ENCODE measurements at regions not wholly inside any gene's neighbourhood (a gene's known extent, or its start where the extent isn't known, plus 50 kb on each side); places are given as distances from the start of the nearest gene placed in this dataset.

DNA sequence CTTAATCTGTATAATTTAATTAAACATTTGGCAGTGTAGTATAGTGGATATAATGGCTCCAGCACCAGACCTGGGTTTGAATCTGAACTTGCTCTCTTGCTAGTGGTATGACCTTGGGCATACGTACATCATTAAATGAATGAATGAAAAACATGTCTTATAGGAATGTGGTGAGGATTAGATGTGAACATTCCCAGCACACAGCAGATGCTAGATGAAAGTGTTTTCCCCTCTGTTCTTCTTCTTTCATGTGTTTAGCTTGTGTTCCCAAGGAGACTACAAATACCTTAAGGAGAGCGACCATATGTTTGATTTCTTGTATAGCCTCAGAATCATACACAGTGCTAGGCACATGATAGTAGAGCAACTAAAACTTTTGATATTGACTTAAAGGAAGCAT lies 56.5 kb downstream of the CT47B1 start:
- Mint-ChIP-seq H3K9me3 (no peaks in the 10 kb centered on the region), H3K36me3 (ENCODE audit: low read depth) (no peaks in the 10 kb centered on the region), H3K27ac (no peak overlapping the region), H3K4me3 (no peak overlapping the region), H3K4me1 (ENCODE audit: low read depth) (no peaks in the 10 kb centered on the region), H3K27me3 (ENCODE audit: low read depth) (no peaks in the 10 kb centered on the region)
- DNase-seq (ENCODE audit: low spot score), result no peak

DNA sequence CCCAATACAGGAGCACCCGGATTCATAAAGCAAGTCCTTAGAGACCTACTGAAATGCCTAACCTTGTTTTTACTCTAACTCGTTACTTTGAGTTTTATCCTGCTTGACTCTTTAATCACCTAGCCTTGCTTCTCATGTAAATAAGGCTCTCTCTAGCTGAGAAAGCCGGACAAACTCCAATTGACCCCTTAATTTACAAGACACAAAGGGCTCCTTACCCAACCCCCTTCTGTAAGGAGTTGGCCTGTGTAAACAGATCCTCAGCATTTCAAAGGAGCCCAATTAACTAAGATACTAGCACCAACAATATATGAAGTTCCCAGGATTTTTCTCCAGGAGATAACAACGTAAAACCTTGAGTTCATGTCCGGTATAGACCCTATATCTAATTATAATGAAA lies 61.7 kb downstream of the CT47B1 start:
- Mint-ChIP-seq H3K36me3 (ENCODE audit: low read depth) (no peaks in the 10 kb centered on the region), H3K9me3 (peaks cover 5% of the 10 kb centered on the region), H3K27ac (no peak overlapping the region), H3K27me3 (ENCODE audit: low read depth) (no peaks in the 10 kb centered on the region), H3K4me3 (no peak overlapping the region), H3K4me1 (ENCODE audit: low read depth) (no peaks in the 10 kb centered on the region)
- DNase-seq (ENCODE audit: low spot score), result no peak

DNA sequence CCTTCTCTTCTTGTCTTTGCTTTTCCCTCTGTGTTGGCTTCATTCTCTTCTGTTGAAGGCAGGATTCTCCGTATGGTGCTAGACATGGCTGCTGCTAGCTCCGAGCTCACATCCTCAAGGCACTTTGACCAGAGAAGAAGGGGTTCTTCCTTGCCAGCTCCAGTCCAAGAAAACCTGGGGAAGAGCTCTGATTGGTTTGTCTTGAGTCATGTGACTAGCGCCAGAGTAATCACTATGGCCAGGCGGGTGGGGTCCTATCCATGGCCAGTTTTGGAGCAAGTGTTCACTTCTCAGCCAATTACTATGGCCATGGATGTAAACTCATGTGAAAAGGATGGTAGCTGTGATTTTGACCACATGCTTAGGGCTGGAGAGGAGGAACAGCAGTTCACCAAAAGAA lies 74.2 kb downstream of the CT47B1 start:
- Mint-ChIP-seq H3K9me3 (peaks cover 4% of the 10 kb centered on the region), H3K4me1 (ENCODE audit: low read depth) (peaks cover 38% of the 10 kb centered on the region), H3K27me3 (ENCODE audit: low read depth) (no peaks in the 10 kb centered on the region), H3K27ac (no peak overlapping the region), H3K4me3 (no peak overlapping the region), H3K36me3 (ENCODE audit: low read depth) (peaks cover 1% of the 10 kb centered on the region)
- DNase-seq (ENCODE audit: low spot score), result no peak

DNA sequence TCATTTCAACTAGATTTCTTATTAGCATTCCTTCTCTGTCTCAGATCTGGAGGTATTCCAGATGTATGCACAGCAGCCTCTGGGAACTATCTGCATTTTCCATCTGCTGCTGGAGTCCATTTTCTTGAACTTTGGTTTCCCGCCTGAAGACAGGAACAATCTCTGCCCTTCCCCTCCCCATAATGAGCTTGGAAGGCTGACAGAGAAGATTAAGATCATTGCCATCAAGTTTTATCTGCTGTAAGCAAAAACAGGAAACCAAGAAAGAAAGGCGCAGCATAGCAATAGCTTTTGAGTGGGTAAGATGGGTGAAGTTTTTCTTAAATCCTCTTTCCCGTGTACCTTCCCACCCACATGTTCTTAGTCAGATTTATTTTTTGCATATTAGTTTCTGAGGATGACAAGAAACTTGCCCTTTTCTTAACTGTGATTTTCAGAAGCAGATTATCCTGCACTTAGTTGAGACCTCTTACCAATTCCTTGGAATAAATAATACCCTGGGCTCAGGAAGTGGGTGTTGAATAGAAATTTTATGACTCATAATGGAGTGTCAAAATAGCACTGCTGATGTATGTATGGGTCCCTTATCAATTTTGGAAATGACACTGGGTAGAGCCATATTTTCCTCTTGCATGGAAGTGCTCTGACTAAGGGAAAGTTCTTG lies 78.3 kb downstream of the CT47B1 start:
- Mint-ChIP-seq H3K27ac (peak overlapping the region; percentile 50), H3K4me1 (ENCODE audit: low read depth) (peaks cover 47% of the 10 kb centered on the region), H3K9me3 (peaks cover 4% of the 10 kb centered on the region), H3K36me3 (ENCODE audit: low read depth) (peaks cover 1% of the 10 kb centered on the region), H3K4me3 (peak overlapping the region; percentile 61), H3K27me3 (ENCODE audit: low read depth) (no peaks in the 10 kb centered on the region)
- peak; percentile 17 for DNase-seq (ENCODE audit: low spot score)

DNA sequence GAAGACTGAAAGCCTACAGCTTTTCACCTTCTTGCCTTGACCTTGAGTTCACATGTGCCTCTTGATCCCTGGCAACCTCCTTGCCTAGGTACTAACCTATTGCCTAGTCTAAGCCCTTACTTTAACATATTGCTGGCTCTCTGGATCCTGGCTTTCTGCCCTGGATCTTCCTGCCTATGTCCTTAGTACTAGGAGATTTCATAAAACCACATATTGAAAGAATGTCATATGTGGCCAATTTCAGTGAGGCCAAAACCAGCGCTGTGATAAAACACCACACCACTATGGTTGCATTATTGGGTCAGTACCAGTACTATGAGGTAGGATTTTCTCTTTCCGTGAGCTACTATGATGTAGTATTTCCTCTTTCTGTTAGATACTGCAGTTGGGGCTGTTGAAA lies 80.4 kb downstream of the CT47B1 start:
- no peak for DNase-seq (ENCODE audit: low spot score)
- Mint-ChIP-seq H3K4me1 (ENCODE audit: low read depth) (peaks cover 51% of the 10 kb centered on the region), H3K36me3 (ENCODE audit: low read depth) (no peaks in the 10 kb centered on the region), H3K9me3 (no peaks in the 10 kb centered on the region), H3K4me3 (no peak overlapping the region), H3K27ac (no peak overlapping the region), H3K27me3 (ENCODE audit: low read depth) (no peaks in the 10 kb centered on the region)

DNA sequence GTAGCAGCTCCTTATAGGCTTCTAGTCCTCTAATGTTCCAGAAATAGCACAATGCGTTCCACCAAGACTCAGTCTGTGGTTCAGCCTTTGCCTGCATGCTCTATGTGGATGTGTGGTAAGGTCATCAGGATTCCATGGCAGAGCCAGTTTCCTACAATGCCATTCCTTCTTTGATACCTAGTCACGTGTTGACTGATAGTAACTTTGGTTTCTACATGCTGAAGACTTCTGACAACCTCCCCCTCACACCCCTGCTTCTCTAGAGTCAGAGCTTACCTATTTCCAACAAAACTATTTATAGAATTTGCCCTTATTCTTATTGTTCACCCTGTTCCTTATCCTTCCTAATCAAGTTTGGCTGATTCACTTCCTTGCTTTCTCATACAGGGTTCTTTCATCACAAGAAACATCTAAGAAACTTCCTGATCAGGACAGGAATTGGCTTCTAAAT lies 81.1 kb downstream of the CT47B1 start:
- DNase-seq (ENCODE audit: low spot score), result no peak

DNA sequence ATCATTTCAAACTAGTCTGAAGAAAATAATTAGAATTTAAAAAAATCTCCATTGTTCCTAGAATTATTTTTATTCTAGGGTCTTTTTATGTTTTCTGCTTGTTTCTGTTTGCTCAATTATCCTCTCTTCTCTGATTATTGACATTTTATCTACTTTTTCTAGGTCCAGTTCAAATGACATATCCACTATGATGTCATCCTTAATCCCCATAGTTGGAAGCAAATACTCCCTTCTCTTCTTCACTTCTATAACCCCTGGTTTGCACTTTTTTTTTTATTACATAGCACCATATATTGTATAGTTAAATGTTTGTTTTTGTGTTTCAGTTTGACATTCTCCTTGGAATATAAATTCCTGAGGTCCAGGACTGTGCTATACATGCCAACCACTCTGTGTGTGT lies 82.6 kb downstream of the CT47B1 start:
- H3K36me3 Mint-ChIP-seq (ENCODE audit: low read depth), result no peaks in the 10 kb centered on the region
- no peak for DNase-seq (ENCODE audit: low spot score)
- no peaks in the 10 kb centered on the region for H3K27me3 Mint-ChIP-seq (ENCODE audit: low read depth)
- H3K27ac Mint-ChIP-seq, result no peak overlapping the region
- peaks cover 36% of the 10 kb centered on the region for H3K4me1 Mint-ChIP-seq (ENCODE audit: low read depth)
- no peak overlapping the region for H3K4me3 Mint-ChIP-seq
- H3K9me3 Mint-ChIP-seq, result no peaks in the 10 kb centered on the region

More for the DNA sequence above, 81.1 kb downstream of the CT47B1 start:
- no peak overlapping the region for H3K27ac Mint-ChIP-seq
- no peaks in the 10 kb centered on the region for H3K9me3 Mint-ChIP-seq
- H3K27me3 Mint-ChIP-seq (ENCODE audit: low read depth), result no peaks in the 10 kb centered on the region
- no peaks in the 10 kb centered on the region for H3K36me3 Mint-ChIP-seq (ENCODE audit: low read depth)
- H3K4me1 Mint-ChIP-seq (ENCODE audit: low read depth), result peaks cover 47% of the 10 kb centered on the region
- no peak overlapping the region for H3K4me3 Mint-ChIP-seq

DNA sequence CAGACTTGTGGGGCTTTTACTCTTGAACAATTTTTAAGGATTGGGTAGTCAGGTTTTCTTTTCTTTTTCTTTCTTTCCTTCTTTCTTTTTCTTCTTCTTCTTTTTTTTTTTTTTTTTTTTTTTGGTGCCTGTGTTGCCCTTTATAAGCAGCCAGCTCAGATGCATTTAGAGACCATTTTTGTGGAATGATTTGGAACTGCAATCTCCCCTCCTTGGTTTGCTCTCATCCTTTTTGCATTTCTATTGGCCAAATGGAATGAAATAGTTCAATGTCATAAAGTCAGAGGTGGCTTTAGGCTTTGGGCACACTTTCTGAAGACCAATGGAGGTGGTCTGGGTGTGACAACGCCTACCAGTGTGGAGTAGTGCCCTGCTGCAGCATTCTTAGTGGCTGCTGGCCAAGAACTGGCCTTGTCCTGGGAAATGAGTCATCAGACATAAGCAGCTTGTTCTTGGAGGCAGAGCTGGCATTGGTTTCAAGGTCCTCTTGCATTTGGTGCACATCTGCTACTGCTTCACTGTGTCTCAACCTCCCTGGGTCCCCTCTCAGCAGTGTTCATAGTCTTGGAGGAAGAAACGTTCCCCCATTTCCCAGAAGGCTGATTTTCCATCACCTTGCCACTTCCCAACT lies 84.5 kb downstream of the CT47B1 start:
- H3K4me3 Mint-ChIP-seq, result peak overlapping the region; percentile 65
- no peaks in the 10 kb centered on the region for H3K36me3 Mint-ChIP-seq (ENCODE audit: low read depth)
- no peaks in the 10 kb centered on the region for H3K9me3 Mint-ChIP-seq
- H3K27ac Mint-ChIP-seq, result peak overlapping the region; percentile 87
- DNase-seq (ENCODE audit: low spot score), result peak; percentile 5
- H3K27me3 Mint-ChIP-seq (ENCODE audit: low read depth), result no peaks in the 10 kb centered on the region
- H3K4me1 Mint-ChIP-seq (ENCODE audit: low read depth), result peaks cover 21% of the 10 kb centered on the region

DNA sequence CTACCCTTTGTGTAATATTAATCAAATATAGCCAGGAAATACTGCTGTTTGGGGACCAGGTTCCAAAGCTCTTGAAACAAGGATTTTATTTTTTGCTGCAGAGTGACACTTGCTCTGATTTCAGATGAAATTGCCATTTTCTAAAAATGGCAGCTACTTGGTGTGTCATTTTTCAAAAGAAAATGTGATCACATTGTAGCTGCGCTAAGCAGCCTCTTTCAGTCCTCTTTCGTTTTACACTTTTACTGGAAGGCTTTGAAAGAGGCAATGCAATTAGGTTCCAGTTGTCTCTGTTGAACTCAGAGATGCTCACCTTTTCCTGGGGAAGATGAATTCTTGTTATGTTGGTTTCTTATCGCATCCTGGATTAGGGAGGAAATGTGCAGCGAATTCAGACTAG lies 85.1 kb downstream of the CT47B1 start:
- no peaks in the 10 kb centered on the region for H3K36me3 Mint-ChIP-seq (ENCODE audit: low read depth)
- H3K4me3 Mint-ChIP-seq, result peak overlapping the region; percentile 65
- H3K4me1 Mint-ChIP-seq (ENCODE audit: low read depth), result peaks cover 17% of the 10 kb centered on the region
- H3K9me3 Mint-ChIP-seq, result no peaks in the 10 kb centered on the region
- H3K27ac Mint-ChIP-seq, result peak overlapping the region; percentile 87
- peak; percentile 3 for DNase-seq (ENCODE audit: low spot score)
- H3K27me3 Mint-ChIP-seq (ENCODE audit: low read depth), result no peaks in the 10 kb centered on the region

DNA sequence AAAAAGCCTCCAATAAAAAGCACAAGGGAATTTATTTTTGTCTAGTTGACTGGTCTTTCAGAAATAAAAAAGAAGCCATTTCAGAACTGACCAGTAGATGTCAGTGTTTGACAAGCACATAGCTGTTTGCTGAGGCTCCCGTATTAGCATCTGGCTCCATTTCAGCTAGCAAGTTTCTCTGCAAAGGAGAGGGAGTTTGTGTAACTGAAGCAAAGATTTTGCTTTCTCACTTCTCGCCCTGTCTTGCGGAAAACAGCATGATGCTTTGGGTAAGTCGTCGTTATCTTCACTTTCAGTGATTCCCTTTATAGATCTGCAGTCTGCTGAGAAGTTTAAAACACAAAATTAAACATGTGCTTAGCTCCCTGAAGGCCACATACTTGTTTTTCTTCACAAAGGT lies 85.5 kb downstream of the CT47B1 start:
- peak overlapping the region; percentile 65 for H3K4me3 Mint-ChIP-seq
- H3K4me1 Mint-ChIP-seq (ENCODE audit: low read depth), result peaks cover 17% of the 10 kb centered on the region
- peak; percentile 17 for DNase-seq (ENCODE audit: low spot score)
- no peaks in the 10 kb centered on the region for H3K9me3 Mint-ChIP-seq
- H3K27ac Mint-ChIP-seq, result peak overlapping the region; percentile 87
- no peaks in the 10 kb centered on the region for H3K27me3 Mint-ChIP-seq (ENCODE audit: low read depth)
- no peaks in the 10 kb centered on the region for H3K36me3 Mint-ChIP-seq (ENCODE audit: low read depth)

DNA sequence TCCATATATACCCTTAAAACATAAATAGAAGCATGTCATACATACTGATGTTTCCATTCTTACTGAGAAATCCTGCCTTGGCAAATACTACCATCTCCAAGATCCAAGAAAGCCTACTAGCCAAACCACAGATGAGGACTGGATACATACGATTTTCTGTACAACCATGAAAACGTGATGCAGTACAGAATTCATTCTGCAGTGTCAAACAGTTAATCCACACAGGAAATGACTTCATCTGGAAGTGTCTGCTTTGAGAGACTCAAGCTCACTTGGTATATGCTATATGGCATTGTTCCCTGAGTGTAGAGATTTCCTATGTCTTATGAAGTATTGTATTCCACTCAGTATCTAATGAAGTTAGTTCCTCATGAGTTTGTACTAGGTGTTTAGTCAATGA lies 94.3 kb downstream of the CT47B1 start:
- H3K27ac Mint-ChIP-seq, result no peak overlapping the region

DNA sequence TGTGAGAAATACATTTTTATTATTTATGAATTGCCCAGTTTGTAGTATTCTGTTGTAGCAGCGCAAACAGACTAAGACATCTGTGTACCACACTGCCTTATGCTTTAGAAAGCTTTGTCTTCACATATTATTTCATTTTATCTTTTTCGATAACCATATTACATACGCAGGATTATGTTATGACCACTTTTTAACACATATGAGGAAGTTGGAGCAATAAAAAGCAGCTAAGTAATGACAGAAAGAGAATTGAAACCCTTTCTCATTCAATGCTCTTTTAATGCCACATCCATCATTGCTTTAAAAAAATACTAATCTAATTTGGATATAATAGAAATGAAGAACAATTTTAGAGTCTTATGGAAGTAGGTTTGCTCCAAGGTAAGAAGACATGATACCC lies 99.7 kb downstream of the CT47B1 start:
- Mint-ChIP-seq H3K27ac (no peak overlapping the region), H3K27me3 (ENCODE audit: low read depth) (no peaks in the 10 kb centered on the region), H3K9me3 (no peaks in the 10 kb centered on the region), H3K36me3 (ENCODE audit: low read depth) (no peaks in the 10 kb centered on the region), H3K4me3 (no peak overlapping the region), H3K4me1 (ENCODE audit: low read depth) (no peaks in the 10 kb centered on the region)
- DNase-seq (ENCODE audit: low spot score), result no peak

More for the DNA sequence above, 94.3 kb downstream of the CT47B1 start:
- Mint-ChIP-seq H3K9me3 (no peaks in the 10 kb centered on the region), H3K36me3 (ENCODE audit: low read depth) (no peaks in the 10 kb centered on the region), H3K27me3 (ENCODE audit: low read depth) (no peaks in the 10 kb centered on the region), H3K4me1 (ENCODE audit: low read depth) (peaks cover 6% of the 10 kb centered on the region), H3K4me3 (no peak overlapping the region)
- DNase-seq (ENCODE audit: low spot score), result no peak

DNA sequence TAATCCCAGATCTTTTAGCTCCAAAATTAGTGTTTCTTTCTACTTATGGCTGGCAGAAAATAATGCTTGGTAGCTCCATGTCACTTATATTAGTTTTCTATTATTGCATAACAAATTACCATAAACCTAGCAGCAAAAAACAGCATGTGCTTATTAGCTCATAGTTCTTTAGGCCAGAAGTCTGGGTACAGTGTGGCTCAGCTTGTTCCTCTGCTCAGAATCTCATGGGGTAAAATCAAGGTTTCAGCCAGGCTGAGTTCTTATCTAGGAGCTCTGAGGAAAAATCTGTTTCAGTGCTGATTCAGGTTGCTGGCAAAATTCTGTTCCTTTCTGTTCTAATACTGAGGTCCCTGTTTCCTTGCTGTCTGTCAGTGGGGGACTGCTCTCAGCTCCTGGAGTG lies 101.1 kb downstream of the CT47B1 start:
- Mint-ChIP-seq H3K4me1 (ENCODE audit: low read depth) (no peaks in the 10 kb centered on the region), H3K4me3 (no peak overlapping the region), H3K36me3 (ENCODE audit: low read depth) (no peaks in the 10 kb centered on the region), H3K27ac (no peak overlapping the region), H3K9me3 (no peaks in the 10 kb centered on the region), H3K27me3 (ENCODE audit: low read depth) (no peaks in the 10 kb centered on the region)
- DNase-seq (ENCODE audit: low spot score), result no peak

DNA sequence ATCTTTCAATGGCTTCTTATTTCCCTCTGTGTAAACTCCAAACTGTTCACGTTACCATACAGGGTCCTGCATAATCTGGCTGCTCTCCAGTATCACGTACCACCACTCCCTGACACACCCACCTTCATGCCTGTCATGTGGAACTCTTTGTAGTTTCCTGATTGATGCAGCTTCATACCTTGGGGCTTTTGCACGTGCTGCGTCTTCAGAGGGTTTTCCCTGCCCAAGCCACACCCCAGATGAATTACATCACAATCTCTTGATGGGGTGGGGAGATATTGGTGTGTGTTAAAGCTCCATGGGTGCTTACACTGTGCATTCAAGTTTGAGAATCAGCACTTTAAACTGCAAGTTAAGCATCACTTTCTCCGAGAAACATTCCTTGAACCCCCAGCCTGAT lies 101.9 kb downstream of the CT47B1 start:
- no peak overlapping the region for H3K27ac Mint-ChIP-seq

More for the DNA sequence above, 101.9 kb downstream of the CT47B1 start:
- Mint-ChIP-seq H3K4me1 (ENCODE audit: low read depth) (no peaks in the 10 kb centered on the region), H3K9me3 (no peaks in the 10 kb centered on the region), H3K36me3 (ENCODE audit: low read depth) (no peaks in the 10 kb centered on the region), H3K27me3 (ENCODE audit: low read depth) (no peaks in the 10 kb centered on the region), H3K4me3 (no peak overlapping the region)
- DNase-seq (ENCODE audit: low spot score), result no peak

All from T-helper 2 cell treated with Interferon-gamma antibody and Interleukin-4, amounts not matched to agents 5 μg/mL and 100 μg/mL, for 36 hours (primary cell).